Stimulated activated CD8-positive, alpha-beta memory T cell treated with anti-CD3 and anti-CD28 coated beads, Interleukin-7, amount 100 ng/mL, for 1 hour (primary cell): ENCODE measurements at regions not wholly inside any gene's neighbourhood (a gene's known extent, or its start where the extent isn't known, plus 50 kb on each side); places are given as distances from the start of the nearest gene placed in this dataset.
"Not testable (repeated sequence)": the region's sequence is repeated elsewhere in the genome, so short reads cannot be mapped to it uniquely, and the experiment has no call there.

Source experiments
- DNase-seq, 2 donors: peaks; one replicate each; pipeline ENCODE4 v3.0.0-alpha.2; 2020; ENCODE audit warnings: low read depth in 2 of 2

DNA sequence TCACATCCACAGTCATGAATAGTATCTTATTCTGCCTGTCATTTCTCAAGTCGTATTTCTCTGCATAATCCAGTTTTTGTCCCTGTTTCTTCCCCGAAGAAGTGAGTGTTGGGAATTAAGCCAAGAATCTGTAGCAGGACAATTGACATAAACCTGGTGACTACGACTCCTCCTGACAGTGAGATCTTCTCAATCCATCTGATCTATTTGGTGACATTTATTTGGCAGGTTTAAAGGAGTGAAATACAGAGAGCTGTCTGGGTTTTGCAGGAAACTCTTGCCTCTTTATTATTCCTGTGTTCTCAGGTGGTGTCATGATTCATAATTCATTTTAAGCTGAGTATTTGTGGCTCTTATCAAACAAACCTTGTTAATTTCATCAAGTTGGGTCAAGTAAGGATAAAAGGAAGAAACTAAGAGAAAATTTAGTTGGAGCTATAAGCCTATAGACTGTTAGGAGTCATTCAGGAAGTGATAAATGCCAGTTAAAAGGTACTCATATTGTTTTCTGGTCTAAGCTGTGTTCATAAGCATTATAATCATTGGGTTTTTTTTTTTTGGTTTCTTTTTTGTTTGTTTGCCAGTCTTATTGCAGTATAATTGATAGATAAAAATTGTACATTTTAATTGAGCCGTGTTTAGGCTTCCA is 95.9 kb upstream of the PCSK1 start:
- DNase-seq, result no peak

GRCh38 chr5:96529559-96529958 is 96.5 kb upstream of the PCSK1 start:
- no peak for DNase-seq

DNA sequence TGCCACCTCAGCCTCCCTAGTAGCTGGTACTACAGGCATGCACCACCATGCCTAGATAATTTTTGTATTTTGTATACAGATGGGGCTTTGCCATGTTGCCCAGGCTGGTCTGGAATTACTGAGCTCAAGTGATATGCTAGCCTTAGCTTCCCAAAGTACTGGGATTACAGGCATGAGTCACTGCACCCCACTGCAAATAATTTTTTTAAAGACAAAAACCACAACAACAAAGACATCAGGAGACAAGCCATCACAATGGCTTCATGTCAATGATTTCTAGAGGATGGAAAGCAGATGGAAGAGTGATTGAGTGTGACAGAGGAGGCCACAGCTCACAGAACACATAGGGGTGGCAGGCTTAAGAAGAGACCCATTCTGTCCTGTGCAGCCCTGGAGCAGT is 97.9 kb upstream of the PCSK1 start:
- DNase-seq, result no peak

- no peak for DNase-seq
Measured at GRCh38 chr5:96533371-96533770, 100.3 kb upstream of the PCSK1 start.

- DNase-seq, result no peak
Measured at GRCh38 chr5:96537386-96537785, 104.3 kb upstream of the PCSK1 start.

GRCh38 chr5:96538808-96539250 is 105.8 kb upstream of the PCSK1 start:
- no peak for DNase-seq

DNA sequence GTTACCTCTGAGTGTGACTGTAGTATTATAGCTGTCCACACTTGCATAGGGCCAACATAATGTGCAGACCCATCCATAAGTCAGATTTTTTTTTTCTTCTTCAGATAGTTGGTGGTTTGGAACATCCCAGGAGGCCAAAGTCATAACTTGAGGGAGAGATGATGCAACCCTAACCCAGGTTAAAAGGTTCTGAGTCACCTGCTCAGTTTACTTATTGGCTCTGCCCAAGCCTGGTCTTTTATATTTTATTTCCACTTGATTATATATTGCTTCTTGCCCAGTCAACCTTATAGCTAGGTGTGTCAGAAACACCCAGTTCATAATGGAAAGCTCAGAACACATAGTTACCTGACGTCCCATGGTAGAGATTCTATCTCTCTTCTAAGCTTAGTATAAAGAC is 113.1 kb upstream of the PCSK1 start:
- DNase-seq, result no peak

GRCh38 chr5:96547486-96547885 is 114.4 kb upstream of the PCSK1 start:
- DNase-seq, result no peak

DNA sequence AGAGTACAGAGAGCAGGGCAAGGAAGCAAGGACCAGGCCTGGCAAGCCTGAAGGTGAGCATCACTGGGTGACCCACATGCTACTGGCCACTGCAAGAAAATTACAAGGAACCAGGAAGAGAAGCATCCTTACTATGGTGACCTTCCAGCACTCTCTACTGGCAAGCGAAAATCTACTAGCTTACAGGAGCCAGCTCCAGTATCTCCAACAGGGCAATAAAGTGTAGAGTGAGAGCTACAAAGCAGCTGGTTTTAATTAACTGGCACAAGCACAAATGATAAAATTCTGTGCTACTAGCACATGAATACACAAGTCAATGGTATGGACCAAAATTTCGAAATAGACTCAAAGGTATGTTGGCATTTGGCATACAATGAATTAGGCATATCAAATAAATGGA is 113.3 kb upstream of the CAST start:
- no peak for DNase-seq

- DNase-seq, result not testable (repeated sequence)
Measured at GRCh38 chr5:96560857-96561256, 101.3 kb upstream of the CAST start.

DNA sequence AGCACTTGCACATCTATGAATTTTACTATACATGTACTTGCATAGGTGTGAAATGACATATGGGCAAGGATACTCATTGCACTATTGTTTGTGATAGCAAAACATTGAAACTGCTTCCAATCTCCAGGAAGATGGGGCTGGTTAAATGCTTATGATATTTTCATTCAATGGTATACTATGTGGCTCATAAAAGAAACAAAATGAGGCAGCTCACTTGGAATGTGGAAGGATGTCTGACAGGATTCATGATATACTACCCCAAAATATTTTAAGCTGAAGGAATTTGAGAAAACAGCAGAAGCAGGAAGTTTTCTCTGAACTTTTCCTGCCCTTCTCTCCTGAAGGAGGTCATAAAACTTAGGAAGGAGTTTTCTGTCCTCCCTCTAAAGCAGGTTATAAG is 99.6 kb upstream of the CAST start:
- no peak for DNase-seq

DNA sequence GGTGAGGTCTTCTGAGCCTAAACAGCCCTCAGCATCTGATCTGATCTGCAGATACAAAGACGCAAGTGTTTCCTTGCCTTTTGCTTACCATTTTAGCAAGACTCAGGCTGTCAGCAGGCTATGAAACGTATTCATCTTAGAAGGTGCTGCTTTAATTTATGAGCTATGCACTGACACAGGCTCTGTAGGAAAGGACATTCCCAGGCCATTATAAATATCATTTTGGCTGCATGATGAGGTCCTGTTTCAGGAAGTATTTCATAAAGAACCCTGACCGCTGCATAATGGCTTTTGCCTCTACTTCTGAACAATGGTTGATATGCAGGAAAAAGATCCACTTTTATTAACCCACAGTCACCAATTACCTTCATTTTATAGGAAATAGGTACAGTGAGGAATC is 98.4 kb upstream of the CAST start:
- no peak for DNase-seq

GRCh38 chr5:96565582-96566265 is 96.5 kb upstream of the CAST start:
- DNase-seq, result no peak

GRCh38 chr5:96566833-96567587 is 95.2 kb upstream of the CAST start:
- no peak for DNase-seq

- DNase-seq, result no peak
Measured at GRCh38 chr5:96569332-96569731, 92.8 kb upstream of the CAST start.

- no peak for DNase-seq
Measured at GRCh38 chr5:96569770-96570169, 92.4 kb upstream of the CAST start.

DNA sequence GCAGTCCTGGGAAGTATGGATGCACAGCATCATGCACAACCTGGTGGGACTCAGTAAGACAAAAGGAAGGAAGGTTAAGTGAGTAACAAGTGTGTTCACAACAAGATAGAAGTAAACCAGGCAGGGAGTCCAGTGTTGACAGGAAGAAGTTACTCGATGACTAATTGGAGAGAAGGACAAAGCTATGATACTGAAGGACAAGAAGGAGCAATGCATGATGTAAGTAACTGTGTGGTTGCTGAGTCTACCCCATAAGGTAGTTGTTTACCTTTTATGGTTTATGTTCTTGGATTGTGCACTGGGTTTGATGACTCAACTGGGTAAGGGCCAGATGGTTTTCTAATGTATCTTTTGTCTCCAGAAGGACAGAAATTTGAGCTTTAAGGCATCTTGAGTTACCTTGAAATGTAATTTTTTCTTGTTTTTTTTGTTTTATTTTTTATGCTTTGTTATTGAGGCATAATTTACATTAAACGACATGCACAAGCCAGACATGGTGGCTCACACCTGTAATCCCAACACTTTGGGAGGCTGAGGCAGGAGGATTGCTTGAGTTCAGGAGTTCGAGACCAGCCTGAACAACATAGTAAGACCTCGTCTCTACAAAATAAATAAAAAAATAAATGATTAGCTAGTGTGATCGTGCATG is 89.2 kb upstream of the CAST start:
- no peak for DNase-seq

- no peak for DNase-seq
Measured at GRCh38 chr5:96573513-96573894, 88.7 kb upstream of the CAST start.

DNA sequence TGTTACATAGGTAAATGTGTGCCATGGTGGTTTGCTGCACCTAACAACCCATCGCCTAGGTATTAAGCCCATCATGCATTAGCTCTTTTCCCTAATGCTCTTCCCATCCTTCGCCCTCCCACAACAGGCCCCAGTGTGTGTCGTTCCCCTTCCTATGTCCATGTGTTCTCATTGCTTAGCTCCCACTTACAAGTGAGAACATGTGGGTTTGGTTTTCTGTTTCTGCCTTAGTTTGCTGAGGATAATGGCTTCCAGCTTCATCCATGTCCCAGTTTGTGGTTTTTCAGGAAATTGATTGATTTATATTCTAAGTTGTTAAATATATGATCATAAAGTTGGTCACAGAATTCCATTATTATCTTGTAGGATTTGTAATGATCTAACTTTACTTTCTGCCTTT is 85.3 kb upstream of the CAST start:
- DNase-seq, result no peak

GRCh38 chr5:96577909-96578308 is 84.3 kb upstream of the CAST start:
- DNase-seq, result no peak

- DNase-seq, result no peak
Measured at GRCh38 chr5:96579711-96580110, 82.5 kb upstream of the CAST start.

DNA sequence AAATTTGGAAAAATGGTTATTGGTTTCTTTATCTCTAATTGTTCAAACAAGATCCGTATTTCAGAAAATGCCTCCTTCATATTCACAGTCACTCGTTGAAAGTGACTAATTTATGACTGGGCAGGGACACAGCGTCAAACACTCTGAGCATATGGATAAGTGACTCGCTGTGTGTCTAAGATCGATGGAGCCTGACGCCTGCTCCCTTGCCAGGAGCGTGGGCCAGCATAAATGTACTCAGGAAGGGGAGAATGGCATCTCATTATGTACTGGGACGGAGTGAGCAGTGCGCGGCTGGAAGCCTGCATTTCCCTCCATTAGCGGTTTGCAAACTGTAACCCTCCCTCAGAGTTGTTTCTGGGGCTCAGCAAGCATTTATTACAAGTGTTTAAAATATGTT is 79.8 kb upstream of the CAST start:
- no peak for DNase-seq

DNA sequence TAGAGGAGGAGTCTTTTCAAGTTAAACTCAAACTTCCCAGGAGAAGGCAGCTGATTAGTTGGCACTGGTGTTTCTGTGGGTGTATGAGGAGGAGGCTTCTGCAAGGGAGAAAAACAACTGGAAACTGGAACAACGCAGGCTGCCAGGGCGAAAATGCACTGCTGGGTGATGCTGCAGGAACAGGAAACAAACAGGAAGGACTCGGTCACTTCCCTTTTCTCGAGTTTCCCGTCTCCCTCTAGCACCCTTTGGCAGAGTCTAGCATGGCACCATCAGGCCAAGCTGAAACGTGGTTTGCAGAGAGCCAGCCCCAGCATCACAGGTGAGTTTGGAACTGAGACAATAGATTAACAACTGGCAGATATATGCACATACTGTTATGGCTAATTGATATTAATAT is 77.5 kb upstream of the CAST start:
- no peak for DNase-seq
